ENCODE measurements at regions not wholly inside any gene's neighbourhood (a gene's known extent, or its start where the extent isn't known, plus 50 kb on each side); places are given as distances from the start of the nearest gene placed in this dataset.

- no peak for TF ChIP-seq CTCF (optimal IDR thresholded peaks at IDR 0.05 in 1 of 3, IDR thresholded peaks at IDR 0.05 in 1 of 3, conservative IDR thresholded peaks at IDR 0.05 in 1 of 3; ENCODE audit: extremely low read depth in 1 of 3, insufficient read depth in 2 of 3, low read length in 3 of 3)
- no peak for TF ChIP-seq EZH2 (IDR thresholded peaks at IDR 0.05; ENCODE audit: low read length)
Measured at GRCh38 chr10:8981277-8981676, 926.8 kb downstream of the GATA3 start.
